PC-9 (cell line): ENCODE measurements at regions not wholly inside any gene's neighbourhood (a gene's known extent, or its start where the extent isn't known, plus 50 kb on each side); places are given as distances from the start of the nearest gene placed in this dataset.

Experiments
- CTCF ChIP-seq: fragments of 200-600 bp; sonication (generic); conservative IDR thresholded peaks from 2 replicates; pipeline ENCODE4 v1.6.1; 2017; ENCODE audit warnings: mixed run types, antibody characterized with exemption, mild to moderate bottlenecking, moderate library complexity
- EZH2 ChIP-seq: fragments of 200-600 bp; sonication (generic); IDR thresholded peaks from 2 replicates; pipeline ENCODE4 v1.8.0; 2017; ENCODE audit warnings: antibody characterized with exemption, low read depth

DNA sequence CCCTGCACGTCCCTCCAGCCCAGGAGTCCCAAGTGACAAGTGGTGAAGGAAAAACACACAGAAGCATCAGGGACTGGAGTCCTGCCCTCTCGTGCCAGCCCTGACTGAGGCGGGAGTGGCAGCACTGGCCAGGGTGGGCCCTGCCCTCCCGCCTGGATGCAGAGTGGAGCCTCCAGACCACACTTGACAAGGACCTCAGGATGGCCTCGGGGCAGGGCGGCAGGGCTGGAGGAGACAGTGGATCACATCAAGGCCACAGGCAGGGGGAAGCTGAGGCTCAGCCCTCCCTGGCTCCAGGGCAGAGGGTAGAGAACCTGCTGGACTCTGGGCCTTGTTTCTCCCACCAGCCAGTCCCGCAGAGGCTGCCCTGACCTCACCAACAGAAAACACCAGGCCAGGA is 128.8 kb upstream of the CDH4 start:
- TF ChIP-seq CTCF (no peak), EZH2 (no peak)
